Limb (tissue), 2 donors: ENCODE measurements at regions not wholly inside any gene's neighbourhood (a gene's known extent, or its start where the extent isn't known, plus 50 kb on each side); places are given as distances from the start of the nearest gene placed in this dataset.

ENCODE experiments used
- DNase-seq, 2 donors: peaks; one replicate each; pipeline ENCODE4 v3.0.0-alpha.2; 2016; ENCODE audit errors: extremely low spot score in 2 of 2

GRCh38 chr4:166491635-166492034 lies 618.6 kb downstream of the TLL1 start:
- DNase-seq = no peak

DNA sequence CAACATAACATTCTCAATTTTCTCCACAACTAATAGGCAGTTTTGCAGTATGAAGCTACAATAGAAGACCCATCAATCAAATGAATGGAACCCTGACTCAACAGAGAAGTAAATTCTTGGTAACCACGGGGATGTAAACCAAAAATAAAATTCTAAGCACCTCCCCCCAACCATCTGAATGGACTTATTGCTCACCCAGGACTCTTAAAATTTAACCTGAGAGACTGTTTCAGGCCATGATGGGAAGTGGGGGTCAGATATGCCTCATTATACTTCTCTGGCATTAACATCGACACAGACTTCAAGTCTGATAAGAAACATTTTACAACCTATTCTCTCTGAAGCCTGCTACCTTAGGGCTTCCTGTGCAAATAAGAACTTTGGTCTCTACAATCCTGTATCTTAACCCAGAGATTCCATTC lies 620.9 kb downstream of the TLL1 start:
- no peak for DNase-seq

GRCh38 chr4:166498546-166498945 lies 625.5 kb downstream of the TLL1 start:
- DNase-seq = peak in 1 of 2 donors; percentile 41

DNA sequence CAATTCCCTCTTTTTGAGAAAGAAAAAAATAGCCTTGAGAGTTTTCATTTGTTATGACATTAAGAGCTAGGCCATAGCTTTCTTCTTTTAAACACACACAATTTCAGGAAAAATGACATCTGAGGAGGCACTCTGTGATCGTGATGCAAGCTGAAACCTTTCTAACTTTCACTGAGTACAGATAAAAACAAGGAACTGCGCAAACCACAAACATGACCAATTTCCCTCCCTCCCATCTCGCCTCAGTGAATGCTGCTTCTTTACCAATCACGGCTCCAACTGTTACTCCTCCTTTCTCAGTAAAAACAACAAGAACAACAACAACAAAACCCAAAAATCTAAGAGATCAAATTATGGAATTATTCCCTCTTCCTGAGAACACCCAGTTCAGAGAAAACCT lies 626.8 kb downstream of the TLL1 start:
- DNase-seq = no peak

DNA sequence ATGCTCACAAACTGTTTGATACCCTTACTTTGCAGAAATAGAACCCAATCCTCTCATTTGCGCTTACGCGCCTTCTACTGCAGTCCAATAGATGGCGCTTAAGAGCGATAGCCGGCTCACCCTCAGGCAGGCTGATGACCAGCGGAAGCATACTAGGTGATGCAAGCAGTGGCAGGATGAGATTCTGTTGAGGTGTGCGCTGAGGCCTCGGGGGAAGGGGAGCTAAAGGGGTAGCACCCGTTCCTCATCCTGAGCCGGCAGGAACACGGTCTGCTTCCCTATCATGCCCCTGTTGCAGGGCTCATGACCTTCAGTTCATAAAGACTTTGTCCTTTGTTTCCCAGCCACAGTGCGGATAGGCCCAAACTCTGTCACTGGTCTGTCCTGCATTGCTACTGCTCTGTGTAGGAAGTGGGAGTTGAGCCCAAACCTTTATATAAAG lies 628.9 kb downstream of the TLL1 start:
- peak in 1 of 2 donors; percentile 26 for DNase-seq

DNA sequence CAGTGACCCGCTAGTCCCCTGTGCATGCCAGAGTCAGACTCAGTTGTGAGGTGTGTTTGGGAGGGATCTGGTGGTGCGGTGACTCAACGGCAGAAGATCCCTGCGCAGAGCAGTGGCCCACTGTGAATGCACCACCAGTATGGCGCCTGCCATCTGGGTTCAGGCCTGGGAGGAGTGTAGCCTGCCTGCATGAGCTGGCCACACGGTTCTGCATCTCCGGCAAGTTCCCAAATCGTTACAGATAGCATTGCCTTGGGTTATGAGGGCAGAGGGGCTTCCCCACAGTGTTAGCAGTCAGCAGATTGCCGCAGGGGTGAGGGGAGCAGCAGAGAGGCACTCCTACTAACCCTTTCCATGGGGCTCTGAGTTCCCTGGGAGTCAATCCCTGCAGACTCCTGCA lies 629.6 kb downstream of the TLL1 start:
- DNase-seq = no peak

DNA sequence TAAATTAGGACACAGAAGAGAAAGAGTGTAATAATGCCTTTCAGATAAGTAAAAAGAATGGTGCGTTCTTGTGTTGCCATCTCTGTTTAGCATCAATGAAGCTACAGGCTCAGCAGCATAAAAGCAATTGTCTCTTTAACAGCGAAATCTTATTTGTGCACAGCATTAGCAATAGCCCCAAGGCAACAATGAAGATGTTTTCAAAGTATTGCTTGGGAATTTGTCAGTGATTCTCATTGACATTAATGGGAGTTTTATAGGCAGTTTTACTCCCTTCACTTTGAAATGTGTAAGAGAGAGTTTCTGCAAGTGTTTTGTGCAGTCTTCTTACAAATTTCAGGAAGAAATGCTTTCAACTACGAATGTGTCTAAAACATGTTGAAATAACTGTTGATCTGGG lies 633.0 kb downstream of the TLL1 start:
- no peak for DNase-seq

- no peak for DNase-seq
Measured at GRCh38 chr4:166512267-166512666, 639.2 kb downstream of the TLL1 start.

GRCh38 chr4:166518315-166518714 lies 645.3 kb downstream of the TLL1 start:
- DNase-seq = no peak

DNA sequence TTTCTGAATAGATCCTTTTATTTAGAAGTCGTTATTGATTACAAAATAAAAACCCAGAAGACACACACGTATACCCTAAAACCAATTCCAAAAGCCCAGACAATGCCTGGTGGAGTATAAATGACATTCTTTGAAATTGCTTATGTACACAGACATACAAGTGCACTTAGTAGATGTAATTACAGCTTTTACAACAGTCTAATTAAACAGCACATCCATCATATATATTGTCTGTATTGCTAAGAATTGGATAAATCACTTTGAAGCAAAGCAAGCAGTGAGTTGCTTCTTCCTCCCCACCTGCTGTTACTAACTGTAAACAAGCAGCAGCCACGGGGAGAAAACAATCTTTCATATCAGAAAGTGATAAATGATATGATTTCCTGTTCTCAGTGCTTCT lies 645.7 kb downstream of the TLL1 start:
- DNase-seq = no peak

- no peak for DNase-seq
Measured at GRCh38 chr4:166519774-166520173, 646.7 kb downstream of the TLL1 start.

DNA sequence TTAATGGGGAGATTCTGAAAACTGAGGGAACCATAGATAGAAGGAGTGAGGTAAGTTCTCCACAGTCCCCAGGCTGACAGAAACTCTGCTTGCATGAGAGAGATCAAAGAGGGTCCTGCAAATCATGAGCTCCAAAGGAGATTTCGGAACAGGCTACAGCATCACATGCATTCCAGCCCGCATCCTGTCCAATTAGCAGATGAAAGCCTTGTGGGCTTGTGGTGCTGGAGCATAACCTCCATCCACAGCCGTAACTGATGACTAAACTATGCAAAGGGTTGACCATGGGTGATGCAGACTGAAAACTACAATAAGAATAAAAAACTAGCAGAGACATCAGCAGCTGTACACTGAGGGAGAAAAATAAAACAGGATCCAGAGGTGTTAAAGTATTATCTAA lies 654.5 kb downstream of the TLL1 start:
- no peak for DNase-seq

GRCh38 chr4:166531703-166532102 lies 658.7 kb downstream of the TLL1 start:
- DNase-seq = no peak

DNA sequence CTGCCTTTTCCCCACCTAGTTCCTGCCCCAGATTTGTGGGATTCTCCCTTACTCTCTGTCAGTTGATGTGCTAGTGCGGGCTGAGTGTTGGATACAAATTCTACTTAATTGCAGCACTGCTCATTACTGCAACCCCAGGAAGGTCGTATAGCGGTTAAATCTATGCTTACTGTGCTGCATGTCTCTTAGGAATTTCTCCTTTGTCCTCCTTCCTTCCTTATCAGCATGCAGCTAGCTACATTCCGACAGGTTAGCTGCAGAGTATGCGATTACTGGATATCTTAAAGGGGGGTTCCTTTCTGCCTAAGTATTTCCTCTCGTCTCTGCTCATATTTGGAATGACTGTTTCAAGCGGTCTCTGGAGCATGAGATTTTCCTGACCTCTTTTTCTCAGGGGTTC lies 662.8 kb downstream of the TLL1 start:
- DNase-seq = no peak

DNA sequence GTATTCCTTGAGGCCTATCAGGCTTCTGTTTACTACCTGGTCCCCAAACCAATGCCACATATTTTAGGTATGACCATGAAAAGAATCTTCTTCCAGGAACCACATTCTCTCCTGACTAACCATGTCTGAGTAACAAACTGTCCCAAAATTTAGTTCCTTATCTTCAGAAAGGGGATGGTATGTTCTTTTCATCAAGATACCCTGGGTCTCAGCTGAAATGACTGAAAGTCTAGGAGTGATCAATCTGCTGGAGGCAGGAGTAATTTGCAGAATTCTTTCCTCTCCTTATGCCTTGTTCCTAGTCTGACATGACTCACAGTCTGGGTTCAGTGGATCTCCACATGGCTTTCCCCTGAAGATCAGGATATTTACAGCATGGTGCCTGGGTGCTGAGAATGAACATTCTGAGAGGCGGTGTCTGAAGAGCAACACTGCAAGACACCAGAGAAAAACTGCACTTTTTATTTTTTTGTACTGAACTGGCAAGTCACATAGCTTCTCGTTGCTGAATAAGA lies 665.5 kb downstream of the TLL1 start:
- DNase-seq = no peak

GRCh38 chr4:166546009-166546408 lies 673.0 kb downstream of the TLL1 start:
- DNase-seq = no peak

DNA sequence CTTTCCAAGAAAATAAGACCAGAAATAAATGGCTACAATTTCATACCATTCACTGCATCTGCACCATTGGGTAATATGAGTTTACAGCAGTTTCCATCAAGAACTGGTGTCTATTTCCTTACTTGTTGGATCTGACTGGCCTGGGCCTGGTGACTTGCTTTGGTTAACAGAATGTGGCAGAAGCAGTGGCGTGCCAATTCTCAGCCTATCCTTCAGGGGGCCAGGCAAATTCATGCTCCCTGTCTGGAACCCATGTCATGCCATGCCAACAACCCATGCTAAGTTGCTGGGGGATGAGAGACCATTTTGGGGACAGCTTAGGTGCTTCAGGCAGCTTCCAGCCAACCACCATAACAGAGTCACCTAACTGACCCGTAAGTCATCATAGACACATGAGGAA lies 656.7 kb downstream of the SPOCK3 start:
- no peak for DNase-seq

DNA sequence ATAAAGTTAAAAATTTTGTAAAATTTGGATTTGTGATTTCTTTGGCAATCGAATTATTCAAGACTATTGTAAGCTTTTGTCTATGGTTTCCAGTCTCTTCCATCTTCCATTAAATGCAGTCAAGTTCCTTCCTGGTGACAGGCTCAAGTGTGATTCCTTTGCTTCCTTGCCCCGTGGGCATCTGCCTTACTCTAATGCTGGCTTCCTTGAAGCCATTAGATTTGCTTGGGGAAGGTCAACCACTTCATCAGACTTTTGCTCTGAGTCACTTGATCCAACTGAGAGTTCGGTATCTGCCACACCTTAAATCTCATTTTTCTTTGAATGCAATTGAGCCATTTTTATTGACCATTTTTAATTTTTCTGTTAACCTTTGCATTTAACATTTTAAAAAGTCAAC lies 648.8 kb downstream of the SPOCK3 start:
- DNase-seq = no peak

GRCh38 chr4:166594326-166594946 lies 639.9 kb downstream of the SPOCK3 start:
- no peak for DNase-seq

DNA sequence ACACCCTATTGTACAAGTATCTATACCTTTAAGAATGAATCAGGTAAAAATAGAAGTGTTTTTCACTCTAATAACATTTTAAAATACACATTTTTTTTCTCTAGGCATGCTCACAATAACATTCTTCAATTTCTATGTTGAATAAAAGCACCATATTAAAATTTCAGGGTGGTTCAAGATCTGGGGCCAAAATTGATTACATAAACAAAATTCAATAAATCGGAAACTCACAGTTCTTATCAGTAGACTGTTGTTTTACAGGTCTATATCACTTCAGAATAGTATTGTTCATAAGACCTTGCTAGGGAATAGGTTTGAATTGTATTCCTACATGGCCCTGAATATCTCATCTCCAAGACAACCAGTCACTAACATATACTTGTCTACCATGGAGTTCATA lies 634.0 kb downstream of the SPOCK3 start:
- no peak for DNase-seq

DNA sequence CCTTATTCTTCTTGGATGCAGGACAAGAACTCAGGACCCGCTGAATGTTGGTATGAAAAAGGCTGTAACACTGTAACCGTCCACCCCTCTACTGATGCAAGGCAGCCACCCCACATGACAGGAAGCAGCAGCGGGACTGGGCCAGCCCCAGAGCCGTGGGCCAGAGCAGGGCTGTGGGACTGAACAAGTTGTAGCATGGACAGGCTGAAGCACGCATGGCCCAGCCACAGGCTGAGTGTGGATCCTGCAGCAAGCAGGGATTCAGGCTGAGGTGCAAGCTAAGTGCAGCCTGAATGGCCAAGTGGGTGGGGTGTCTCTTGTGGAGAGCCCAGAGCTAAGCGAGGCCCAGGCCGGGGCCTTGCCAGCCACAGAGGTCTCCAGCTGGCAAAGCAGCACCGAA lies 632.2 kb downstream of the SPOCK3 start:
- DNase-seq = no peak

DNA sequence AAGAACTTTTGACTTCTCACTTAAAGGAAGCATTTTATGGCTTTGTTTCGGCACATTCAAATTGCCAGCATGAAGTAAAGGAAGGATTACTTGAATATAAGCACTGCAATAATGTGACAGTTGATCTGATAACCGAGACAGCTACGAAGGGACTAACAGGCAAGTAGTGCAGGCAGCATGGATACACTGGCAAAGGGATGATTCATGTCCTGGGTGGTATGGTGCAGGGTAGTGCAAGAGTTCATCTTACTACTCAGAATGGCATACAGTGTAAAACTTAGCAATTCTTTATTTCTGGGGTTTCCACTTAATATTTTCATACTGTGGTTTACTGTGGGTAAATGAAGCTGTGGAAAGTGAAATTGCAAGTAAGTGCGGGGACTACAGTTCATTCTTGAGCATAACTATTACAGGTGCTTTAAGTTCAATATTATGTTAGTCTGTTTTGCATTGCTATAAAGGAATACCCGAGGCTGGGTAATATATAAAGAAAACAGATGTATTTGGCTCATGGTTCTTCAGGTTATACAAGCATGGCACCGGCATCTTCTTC lies 611.8 kb downstream of the SPOCK3 start:
- no peak for DNase-seq

DNA sequence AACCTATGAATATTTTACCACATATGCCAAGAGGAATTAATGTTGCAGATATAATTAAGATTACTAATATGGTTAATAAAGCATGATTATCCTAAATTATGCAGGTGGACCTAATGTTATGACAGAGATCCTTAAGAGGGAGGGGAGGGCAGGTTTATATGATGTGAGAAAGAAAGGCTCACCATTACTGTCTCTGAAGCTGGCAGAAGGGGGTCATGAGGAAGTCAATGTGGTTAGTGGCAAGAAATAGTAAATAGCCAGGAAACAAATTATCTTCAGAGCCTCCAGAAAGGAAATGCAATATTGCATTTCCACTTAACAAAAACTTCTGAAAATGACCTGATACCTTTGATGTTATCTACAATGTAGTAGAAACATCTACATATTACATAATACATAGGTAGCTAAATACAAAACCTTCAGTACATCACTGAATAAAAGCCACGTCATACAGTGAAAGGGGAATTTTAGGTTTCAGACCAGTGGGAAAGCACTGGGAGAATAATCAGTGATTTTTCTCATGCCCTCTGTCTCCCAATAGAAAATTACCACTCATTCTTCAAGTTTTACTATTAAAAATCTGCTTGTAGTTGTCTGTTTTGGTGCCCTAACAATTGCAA lies 609.2 kb downstream of the SPOCK3 start:
- DNase-seq = no peak
